Right cardiac atrium (tissue), 5 donors: ENCODE measurements at regions not wholly inside any gene's neighbourhood (a gene's known extent, or its start where the extent isn't known, plus 50 kb on each side); places are given as distances from the start of the nearest gene placed in this dataset.
"Not testable (repeated sequence)": the region's sequence is repeated elsewhere in the genome, so short reads cannot be mapped to it uniquely, and the experiment has no call there.

Experiments used
- ATAC-seq, 2 donors: fragments of 200-7000 bp; cut with Tn5 transposase; one replicate each; pipeline versions ENCODE4 v1.8.0 to v1.9.1; 2020; ENCODE audit warnings: moderate library complexity in 2 of 2, mild to moderate bottlenecking in 1 of 2
- DNase-seq, 3 donors: peaks; one replicate each; pipeline ENCODE4 v3.0.0-alpha.2; 2020
- H3K27ac ChIP-seq: one replicate; pipeline ENCODE4 v1.5.1; 2013; ENCODE audit warnings: mild to moderate bottlenecking, low read length, control low read depth, moderate library complexity
- H3K27me3 ChIP-seq: one replicate; pipeline ENCODE4 v1.6.1; 2013; ENCODE audit not compliant: control insufficient read depth, insufficient read depth
- H3K4me1 ChIP-seq: one replicate; pipeline ENCODE4 v1.6.1; 2013; ENCODE audit warnings: low read length; ENCODE audit not compliant: control insufficient read depth, insufficient read depth
- H3K4me3 ChIP-seq: one replicate; pipeline ENCODE4 v1.5.1; 2013; ENCODE audit warnings: low read length, control low read depth
- H3K9me3 ChIP-seq: one replicate; pipeline ENCODE4 v1.6.1; 2013; ENCODE audit warnings: low read length; ENCODE audit not compliant: control insufficient read depth
- WGBS: extraction: QIAGEN DNeasy Blood & Tissue Kit; methylation state at CpG from one replicate; pipeline ENCODE4 v1.1.7; 2013; 5-methylcytosine and 5-hydroxymethylcytosine counted together
- intact Hi-C, 4 donors: fragments of 100-400 bp; cut with DNase I; formaldehyde crosslinking; loops; one replicate each; pipeline versions ENCODE4 v1.11.0 to v1.14.0; 2022 to 2023
- donor health status: healthy with polysubstance abuse.
- donor health status: DM: no; HTN: yes; CAD: no.
- donor health status: DM: no; HTN: no; CAD: no.
- donor health status: DM: no; HTN: yes; CAD: no; lungs with severe emphysema.
- donor health status: DM: yes; HTN: yes; CAD: no.

DNA sequence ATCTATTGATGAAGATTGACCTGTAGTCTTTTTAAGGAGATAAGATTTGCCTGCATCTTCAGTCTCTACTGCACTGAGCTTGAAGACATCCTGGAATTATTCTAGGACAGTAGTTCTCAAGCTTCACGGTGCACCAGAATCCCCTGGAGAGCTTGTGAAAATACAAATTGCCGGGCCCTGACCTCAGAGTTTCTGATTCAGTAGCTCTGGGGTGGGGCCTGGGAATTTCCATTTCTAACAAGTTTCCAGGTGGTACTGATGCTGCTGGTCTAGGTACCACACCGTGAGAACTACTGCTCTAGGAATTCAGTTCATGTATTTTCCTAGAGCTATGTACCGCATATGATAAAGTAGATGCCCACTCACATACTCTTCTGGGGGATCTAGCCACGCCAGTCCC, 246.1 kb downstream of the HS3ST3B1 start:
- no peaks in the 10 kb centered on the region for H3K4me1 ChIP-seq
- no peaks in the 10 kb centered on the region for H3K27me3 ChIP-seq
- peaks cover 2% of the 10 kb centered on the region for H3K9me3 ChIP-seq
- DNase-seq (no peak), ATAC-seq (no peak)
- 71% methylated on average over 5 of the region's 5 CpGs for WGBS
- no peak overlapping the region for H3K27ac ChIP-seq
- intact Hi-C loops = no loop called here
- H3K4me3 ChIP-seq = no peak overlapping the region

- DNase-seq (no peak), ATAC-seq (no peak)
- no peaks in the 10 kb centered on the region for H3K4me1 ChIP-seq
- no peaks in the 10 kb centered on the region for H3K27me3 ChIP-seq
- H3K27ac ChIP-seq = no peak overlapping the region
- H3K9me3 ChIP-seq = peaks cover 2% of the 10 kb centered on the region
- H3K4me3 ChIP-seq = no peak overlapping the region
- 42% methylated on average over 16 of the region's 16 CpGs for WGBS
- intact Hi-C loops = no loop called here
Observed at GRCh38 chr17:14545156-14545906, 244.4 kb downstream of the HS3ST3B1 start.

- no peak for ATAC-seq
- DNase-seq = no peak
- WGBS = 66% methylated on average over 2 of the region's 2 CpGs
Observed at GRCh38 chr17:14541714-14542113, 240.8 kb downstream of the HS3ST3B1 start.

DNA sequence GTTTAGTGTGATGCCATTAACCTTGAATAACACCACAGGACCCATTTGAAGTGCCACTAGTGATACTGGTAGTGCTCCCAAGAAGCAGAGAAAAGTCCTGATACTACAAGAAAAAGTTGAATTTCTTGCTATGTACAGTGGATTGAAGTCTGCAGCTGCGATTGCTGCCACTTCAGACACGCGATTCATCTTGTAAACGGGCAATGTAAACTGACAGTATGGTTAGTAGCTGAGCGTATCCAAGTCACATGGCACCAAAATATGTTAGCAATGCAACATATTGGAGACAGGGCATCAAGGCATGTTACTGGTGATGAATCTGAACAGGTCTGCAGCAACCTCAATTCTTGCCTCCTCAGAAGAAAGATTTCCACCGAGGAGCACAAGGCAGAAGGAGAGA, 238.9 kb downstream of the HS3ST3B1 start:
- no peaks in the 10 kb centered on the region for H3K27me3 ChIP-seq
- 92% methylated on average over 6 of the region's 6 CpGs for WGBS
- DNase-seq (no peak), ATAC-seq (no peak)
- no peak overlapping the region for H3K4me3 ChIP-seq
- H3K4me1 ChIP-seq = no peaks in the 10 kb centered on the region
- intact Hi-C loops = no loop called here
- H3K27ac ChIP-seq = no peak overlapping the region
- no peaks in the 10 kb centered on the region for H3K9me3 ChIP-seq

More at GRCh38 chr17:14541714-14542113, 240.8 kb downstream of the HS3ST3B1 start:
- H3K4me1 ChIP-seq = no peaks in the 10 kb centered on the region
- no peak overlapping the region for H3K4me3 ChIP-seq
- intact Hi-C loops = no loop called here
- no peaks in the 10 kb centered on the region for H3K9me3 ChIP-seq
- no peak overlapping the region for H3K27ac ChIP-seq
- H3K27me3 ChIP-seq = no peaks in the 10 kb centered on the region

DNA sequence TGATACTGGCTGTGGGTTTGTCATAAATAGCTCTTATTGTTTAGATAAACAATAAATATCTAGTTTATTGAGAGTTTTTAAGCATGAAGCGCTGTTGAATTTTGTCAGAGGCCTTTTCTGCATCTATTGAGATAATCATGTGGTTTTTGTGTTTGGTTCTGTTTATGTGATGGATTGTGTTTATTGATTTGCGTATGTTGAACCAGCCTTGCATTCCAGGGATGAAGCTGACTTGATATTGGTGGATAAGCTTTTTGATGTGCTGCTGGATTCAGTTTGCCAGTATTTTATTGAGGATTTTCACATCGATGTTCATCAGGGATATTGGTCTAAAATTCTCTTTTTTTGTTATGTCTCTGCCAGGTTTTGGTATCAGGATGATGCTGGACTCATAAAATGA, 231.4 kb downstream of the HS3ST3B1 start:
- ATAC-seq, DNase-seq, H3K27ac ChIP-seq, H3K27me3 ChIP-seq, H3K4me1 ChIP-seq, intact Hi-C loops, H3K9me3 ChIP-seq, H3K4me3 ChIP-seq: not testable (repeated sequence)
- 77% methylated on average over 3 of the region's 3 CpGs for WGBS

DNA sequence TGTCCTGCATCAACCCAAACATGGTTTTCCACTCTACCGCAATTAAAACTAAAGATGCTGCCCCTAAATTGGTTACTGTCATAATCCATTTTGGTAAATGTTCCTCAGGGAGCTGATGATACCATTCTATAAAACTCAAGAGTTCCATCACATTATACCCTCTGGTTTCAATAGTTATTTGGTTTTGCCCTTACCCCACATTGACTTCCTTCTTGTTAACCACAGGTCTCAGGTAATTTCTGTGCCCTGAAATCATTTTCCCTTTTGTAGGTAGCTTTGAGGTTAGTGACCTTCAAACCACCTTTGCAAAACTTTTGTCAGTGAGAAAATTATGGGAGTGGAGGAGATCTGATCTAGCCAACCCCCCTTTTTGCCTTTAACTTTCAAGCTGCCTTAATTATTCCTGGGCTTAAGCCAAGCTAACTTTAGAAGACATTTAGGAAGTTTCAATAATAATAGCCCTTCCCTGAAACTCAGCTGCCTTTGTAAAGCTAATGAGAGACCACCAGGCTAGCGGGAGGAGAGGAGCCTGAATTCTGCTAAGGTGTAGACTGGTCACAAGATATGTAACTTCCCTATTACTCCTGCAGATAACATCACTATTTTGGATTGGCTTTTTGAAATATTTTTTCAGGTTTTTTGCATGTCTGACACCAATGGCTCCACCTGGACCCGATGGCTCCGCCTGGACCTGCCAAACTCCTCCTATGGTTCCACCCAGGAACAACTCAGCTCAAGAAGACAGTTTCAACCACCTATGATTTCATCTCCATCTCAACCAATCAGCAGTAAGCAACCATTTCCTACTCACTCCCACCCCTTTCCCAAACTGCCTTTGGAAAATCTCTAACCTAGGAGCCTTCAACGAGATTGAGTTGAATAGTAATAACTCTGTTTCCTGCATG, 224.9 kb downstream of the HS3ST3B1 start:
- DNase-seq = no peak
- ATAC-seq = no peak
- no peak overlapping the region for H3K27ac ChIP-seq
- no peak overlapping the region for H3K4me3 ChIP-seq
- 60% methylated on average over 5 of the region's 5 CpGs for WGBS
- no peaks in the 10 kb centered on the region for H3K4me1 ChIP-seq
- H3K27me3 ChIP-seq = no peaks in the 10 kb centered on the region
- H3K9me3 ChIP-seq = no peaks in the 10 kb centered on the region
- intact Hi-C loops = no loop called here

DNA sequence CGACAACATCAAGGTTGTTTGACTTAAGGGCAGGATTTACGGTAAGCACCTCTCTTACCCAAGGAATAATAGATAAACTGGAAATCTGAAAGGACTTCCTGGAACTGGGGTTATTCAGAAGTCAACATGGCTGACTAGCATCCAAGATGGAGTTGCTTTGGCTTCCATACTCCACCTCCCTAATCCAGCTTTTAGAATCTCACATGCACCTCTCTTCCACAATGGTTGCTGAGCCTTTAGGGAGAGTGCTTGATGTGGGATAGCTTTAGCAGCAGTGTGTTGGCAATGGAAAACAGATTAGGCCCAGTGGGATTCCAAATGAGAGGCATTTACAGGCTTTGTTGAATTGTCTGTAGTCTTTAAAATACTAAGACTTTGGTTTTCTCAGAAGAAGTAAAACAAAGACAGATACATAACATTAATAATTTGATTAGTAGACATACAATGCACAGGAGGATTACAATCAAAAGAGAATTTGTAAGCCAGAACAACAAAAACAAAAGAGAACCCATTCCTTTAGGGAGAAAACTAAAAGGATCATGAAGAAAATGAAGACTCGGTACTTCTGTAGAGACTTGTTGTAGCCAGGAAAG, 222.0 kb downstream of the HS3ST3B1 start:
- Histone ChIP-seq H3K9me3 (no peaks in the 10 kb centered on the region), H3K4me3 (no peak overlapping the region), H3K4me1 (no peaks in the 10 kb centered on the region), H3K27me3 (no peaks in the 10 kb centered on the region), H3K27ac (no peak overlapping the region)
- intact Hi-C loops = no loop called here
- DNase-seq (no peak), ATAC-seq (no peak)
- 53% methylated on average over 3 of the region's 3 CpGs for WGBS

- WGBS = 65% methylated on average over 3 of the region's 3 CpGs
- H3K27me3 ChIP-seq, H3K4me3 ChIP-seq, H3K4me1 ChIP-seq, H3K9me3 ChIP-seq, H3K27ac ChIP-seq, ATAC-seq, DNase-seq, intact Hi-C loops: not testable (repeated sequence)
Observed at GRCh38 chr17:14518919-14519318, 218.0 kb downstream of the HS3ST3B1 start.

- 69% methylated on average over 3 of the region's 3 CpGs for WGBS
Observed at GRCh38 chr17:14514973-14515372, 214.1 kb downstream of the HS3ST3B1 start.

DNA sequence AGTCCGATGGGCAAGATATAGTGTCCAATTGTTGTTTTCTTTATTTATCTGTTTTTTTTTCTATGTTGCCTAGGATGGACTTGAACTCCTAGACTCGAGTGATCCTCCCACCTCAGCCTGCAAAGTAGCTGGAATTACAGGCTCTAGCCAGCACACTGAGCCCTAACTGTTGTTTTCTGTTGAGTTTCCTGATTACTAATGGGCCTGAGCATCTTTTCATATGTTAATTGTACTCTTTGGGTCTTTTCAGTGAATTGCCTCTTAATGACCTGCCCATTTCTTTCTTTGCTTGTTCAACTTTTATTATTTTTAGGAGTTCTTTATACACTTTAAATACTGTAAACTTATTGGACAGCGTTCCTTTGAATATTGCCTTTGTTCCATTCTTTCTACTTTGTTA, 213.0 kb downstream of the HS3ST3B1 start:
- ATAC-seq (no peak), DNase-seq (no peak)
- no peak overlapping the region for H3K4me3 ChIP-seq
- no peaks in the 10 kb centered on the region for H3K9me3 ChIP-seq
- H3K27ac ChIP-seq = no peak overlapping the region
- intact Hi-C loops = no loop called here
- 48% methylated on average over 3 of the region's 3 CpGs for WGBS
- no peaks in the 10 kb centered on the region for H3K27me3 ChIP-seq
- H3K4me1 ChIP-seq = no peaks in the 10 kb centered on the region

More at GRCh38 chr17:14514973-14515372, 214.1 kb downstream of the HS3ST3B1 start:
- no peak overlapping the region for H3K27ac ChIP-seq
- H3K4me3 ChIP-seq = no peak overlapping the region
- H3K9me3 ChIP-seq = no peaks in the 10 kb centered on the region
- intact Hi-C loops = no loop called here
- no peaks in the 10 kb centered on the region for H3K4me1 ChIP-seq
- ATAC-seq (no peak), DNase-seq (no peak)
- H3K27me3 ChIP-seq = no peaks in the 10 kb centered on the region

- Histone ChIP-seq H3K9me3 (no peaks in the 10 kb centered on the region), H3K4me1 (no peaks in the 10 kb centered on the region), H3K4me3 (no peak overlapping the region), H3K27ac (no peak overlapping the region), H3K27me3 (no peaks in the 10 kb centered on the region)
- ATAC-seq (no peak), DNase-seq (no peak)
- intact Hi-C loops = no loop called here
- 82% methylated on average over 3 of the region's 3 CpGs for WGBS
Observed at GRCh38 chr17:14510136-14510535, 209.3 kb downstream of the HS3ST3B1 start.
